Nephron progenitor cell (in vitro differentiated cells): ENCODE measurements at regions not wholly inside any gene's neighbourhood (a gene's known extent, or its start where the extent isn't known, plus 50 kb on each side); places are given as distances from the start of the nearest gene placed in this dataset.

Source experiments
- DNase-seq: peaks from one replicate; pipeline ENCODE4 v3.0.0; 2021
- H3K27ac Mint-ChIP-seq: 2 replicates; pipeline ENCODE4 v1.8.0; 2021; ENCODE audit warnings: mild to moderate bottlenecking, moderate library complexity, mixed read lengths
- H3K27me3 Mint-ChIP-seq: 2 replicates; pipeline ENCODE4 v1.8.0; 2021; ENCODE audit warnings: mild to moderate bottlenecking, low read depth, mixed read lengths; ENCODE audit not compliant: poor library complexity
- H3K36me3 Mint-ChIP-seq: 2 replicates; pipeline ENCODE4 v1.8.0; 2021; ENCODE audit warnings: low read depth, mixed read lengths
- H3K4me1 Mint-ChIP-seq: 2 replicates; pipeline ENCODE4 v1.8.0; 2021; ENCODE audit warnings: mixed read lengths
- H3K4me3 Mint-ChIP-seq: 2 replicates; pipeline ENCODE4 v1.8.0; 2021; ENCODE audit warnings: mild to moderate bottlenecking, moderate library complexity, mixed read lengths
- H3K9me3 Mint-ChIP-seq: 2 replicates; pipeline ENCODE4 v1.8.0; 2021; ENCODE audit warnings: mild to moderate bottlenecking, moderate library complexity, mixed read lengths
- TF ChIP-seq, protein P1 (sequence below): fragments of 200-600 bp; sonication (generic); IDR thresholded peaks from 2 replicates; pipeline ENCODE4 v1.5.0; 2021; ENCODE audit warnings: antibody characterized with exemption

DNA sequence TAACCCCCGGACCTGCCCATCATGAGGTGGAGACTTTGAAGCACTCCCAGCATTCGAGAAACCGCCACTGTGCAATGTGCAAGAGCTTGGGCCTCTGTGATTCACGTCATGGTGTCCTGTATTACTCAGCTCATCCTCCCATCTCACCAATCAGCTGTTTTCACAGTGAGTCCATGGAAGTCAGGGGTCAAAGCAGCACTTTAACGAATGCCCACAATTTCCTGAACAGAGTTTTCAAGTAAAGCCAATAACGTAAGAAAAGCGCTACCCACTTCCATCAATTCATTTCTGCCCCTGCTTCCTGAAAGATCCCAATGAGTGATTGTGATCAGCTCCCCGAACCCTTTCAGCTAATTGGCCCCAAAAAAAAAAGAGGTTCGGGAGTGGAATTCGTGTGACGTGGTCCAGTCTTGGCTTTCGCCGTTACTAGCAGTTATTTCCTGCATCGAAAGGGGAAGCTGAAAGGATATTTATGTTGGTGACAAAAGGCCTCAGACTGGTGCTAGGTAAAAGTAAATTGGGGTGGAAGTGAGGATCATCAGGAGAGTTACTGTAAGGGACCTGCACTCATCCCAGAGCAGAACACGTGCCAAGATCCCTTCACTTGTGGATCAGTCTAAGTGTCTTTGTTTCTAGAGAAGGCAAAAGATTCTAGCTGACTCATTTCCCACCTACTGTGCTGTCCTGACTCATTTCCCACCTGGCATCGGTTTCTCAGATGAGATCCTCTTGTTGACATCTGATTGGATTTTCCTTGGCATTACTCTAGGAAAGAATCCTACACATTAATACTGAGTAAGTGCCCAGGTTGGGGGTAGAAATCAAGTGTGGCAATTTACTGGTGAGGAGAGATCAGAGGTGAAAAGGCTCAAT lies 136.7 kb upstream of the NUDT7 start:
- H3K36me3 Mint-ChIP-seq = no peaks in the 10 kb centered on the region
- H3K4me1 Mint-ChIP-seq = peaks cover 88% of the 10 kb centered on the region
- no peak for DNase-seq
- TF ChIP-seq, protein P1, sequence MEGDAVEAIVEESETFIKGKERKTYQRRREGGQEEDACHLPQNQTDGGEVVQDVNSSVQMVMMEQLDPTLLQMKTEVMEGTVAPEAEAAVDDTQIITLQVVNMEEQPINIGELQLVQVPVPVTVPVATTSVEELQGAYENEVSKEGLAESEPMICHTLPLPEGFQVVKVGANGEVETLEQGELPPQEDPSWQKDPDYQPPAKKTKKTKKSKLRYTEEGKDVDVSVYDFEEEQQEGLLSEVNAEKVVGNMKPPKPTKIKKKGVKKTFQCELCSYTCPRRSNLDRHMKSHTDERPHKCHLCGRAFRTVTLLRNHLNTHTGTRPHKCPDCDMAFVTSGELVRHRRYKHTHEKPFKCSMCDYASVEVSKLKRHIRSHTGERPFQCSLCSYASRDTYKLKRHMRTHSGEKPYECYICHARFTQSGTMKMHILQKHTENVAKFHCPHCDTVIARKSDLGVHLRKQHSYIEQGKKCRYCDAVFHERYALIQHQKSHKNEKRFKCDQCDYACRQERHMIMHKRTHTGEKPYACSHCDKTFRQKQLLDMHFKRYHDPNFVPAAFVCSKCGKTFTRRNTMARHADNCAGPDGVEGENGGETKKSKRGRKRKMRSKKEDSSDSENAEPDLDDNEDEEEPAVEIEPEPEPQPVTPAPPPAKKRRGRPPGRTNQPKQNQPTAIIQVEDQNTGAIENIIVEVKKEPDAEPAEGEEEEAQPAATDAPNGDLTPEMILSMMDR = no peak
- H3K27me3 Mint-ChIP-seq = peaks cover 6% of the 10 kb centered on the region
- no peaks in the 10 kb centered on the region for H3K9me3 Mint-ChIP-seq
- no peak overlapping the region for H3K4me3 Mint-ChIP-seq
- H3K27ac Mint-ChIP-seq = peak overlapping the region; percentile 43

DNA sequence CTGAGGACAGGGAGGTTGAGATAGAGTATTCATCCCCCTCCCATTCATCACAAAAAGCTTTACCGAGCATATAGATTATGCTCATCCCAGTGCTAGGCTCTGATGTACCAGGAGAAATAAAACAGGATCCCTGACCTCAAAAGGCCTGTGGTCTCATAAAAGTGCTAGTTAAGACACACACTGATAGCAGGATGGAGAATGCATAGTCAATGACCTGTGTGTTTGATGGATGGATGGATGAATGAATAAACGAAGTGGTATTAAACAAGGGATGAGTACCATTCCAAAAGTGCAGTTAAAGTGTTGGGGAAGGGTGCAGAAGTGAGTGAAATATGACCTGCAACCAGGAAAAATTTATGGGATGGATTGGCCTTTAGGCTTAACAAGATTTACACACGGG lies 133.9 kb upstream of the NUDT7 start:
- TF ChIP-seq, protein P1 = no peak
- H3K27me3 Mint-ChIP-seq = no peaks in the 10 kb centered on the region
- peak overlapping the region; percentile 30 for H3K27ac Mint-ChIP-seq
- H3K9me3 Mint-ChIP-seq = no peaks in the 10 kb centered on the region
- H3K4me1 Mint-ChIP-seq = peaks cover 86% of the 10 kb centered on the region
- DNase-seq = no peak
- no peaks in the 10 kb centered on the region for H3K36me3 Mint-ChIP-seq
- H3K4me3 Mint-ChIP-seq = no peak overlapping the region

GRCh38 chr16:77589071-77589765 lies 133.1 kb upstream of the NUDT7 start:
- no peak overlapping the region for H3K4me3 Mint-ChIP-seq
- H3K9me3 Mint-ChIP-seq = no peaks in the 10 kb centered on the region
- H3K27me3 Mint-ChIP-seq = no peaks in the 10 kb centered on the region
- H3K36me3 Mint-ChIP-seq = no peaks in the 10 kb centered on the region
- H3K4me1 Mint-ChIP-seq = peaks cover 89% of the 10 kb centered on the region
- DNase-seq = no peak
- H3K27ac Mint-ChIP-seq = peak overlapping the region; percentile 49
- TF ChIP-seq, protein P1 = no peak

- no peaks in the 10 kb centered on the region for H3K27me3 Mint-ChIP-seq
- TF ChIP-seq, protein P1 = no peak
- H3K4me3 Mint-ChIP-seq = no peak overlapping the region
- peak overlapping the region; percentile 46 for H3K27ac Mint-ChIP-seq
- H3K9me3 Mint-ChIP-seq = no peaks in the 10 kb centered on the region
- H3K36me3 Mint-ChIP-seq = no peaks in the 10 kb centered on the region
- H3K4me1 Mint-ChIP-seq = peaks cover 88% of the 10 kb centered on the region
- no peak for DNase-seq
Observed at GRCh38 chr16:77590707-77591106, 131.6 kb upstream of the NUDT7 start.

DNA sequence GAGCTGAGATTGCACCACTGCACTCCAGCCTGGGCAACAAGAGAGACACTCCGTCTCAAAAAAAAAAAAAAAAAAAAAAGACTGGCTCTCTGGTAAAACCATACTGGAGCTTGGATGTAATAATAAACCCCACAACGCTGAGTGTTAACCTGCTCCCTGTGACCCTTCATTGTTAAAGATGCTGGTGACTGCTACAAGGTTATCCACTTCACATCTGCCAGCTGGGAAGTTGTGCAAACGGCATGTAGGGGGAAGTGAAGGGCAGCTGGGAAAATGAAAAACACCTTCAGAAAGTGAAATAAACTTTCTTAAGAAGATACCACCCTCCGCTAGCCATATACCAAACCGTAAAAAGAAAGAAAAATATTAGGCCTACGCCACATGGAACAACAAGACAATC lies 131.0 kb upstream of the NUDT7 start:
- Mint-ChIP-seq H3K27me3 (no peaks in the 10 kb centered on the region), H3K36me3 (no peaks in the 10 kb centered on the region), H3K4me1 (peaks cover 82% of the 10 kb centered on the region), H3K9me3 (peaks cover under 1% of the 10 kb centered on the region), H3K4me3 (no peak overlapping the region), H3K27ac (no peak overlapping the region)
- no peak for DNase-seq
- TF ChIP-seq, protein P1 = no peak
